Epidermal melanocyte (primary cell): ENCODE measurements at regions not wholly inside any gene's neighbourhood (a gene's known extent, or its start where the extent isn't known, plus 50 kb on each side); places are given as distances from the start of the nearest gene placed in this dataset.
A peak's percentile ranks its signal among the peaks of the same experiment; 100 is the strongest.
"Not testable (repeated sequence)": the region's sequence is repeated elsewhere in the genome, so short reads cannot be mapped to it uniquely, and the experiment has no call there.

Source experiments
- DNase-seq: peaks from one replicate; pipeline ENCODE4 v3.0.0; 2011; ENCODE audit warnings: low spot score; ENCODE audit not compliant: insufficient read length

- DNase-seq, result no peak
Observed at GRCh38 chr2:59826177-59826576, 727.3 kb downstream of the BCL11A start.

DNA sequence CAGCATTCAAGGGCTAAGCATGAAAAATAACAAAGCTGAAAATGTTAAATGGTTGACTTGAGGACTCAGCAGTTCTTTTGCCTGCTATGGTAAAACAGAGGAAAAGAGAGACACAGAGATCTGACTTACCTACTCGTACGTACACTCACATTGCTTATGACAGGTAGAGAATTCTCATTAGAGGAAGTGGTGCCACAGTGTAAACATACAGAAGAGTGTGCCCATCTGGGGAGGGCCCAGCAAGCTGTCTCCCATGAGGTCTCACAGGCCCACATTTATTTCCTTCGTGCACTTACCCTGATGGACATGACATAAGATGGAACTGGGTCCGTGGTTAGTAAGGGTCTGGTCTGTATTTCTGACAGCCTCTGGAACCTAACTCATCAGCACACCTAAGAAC lies 729.1 kb downstream of the BCL11A start:
- DNase-seq, result no peak

DNA sequence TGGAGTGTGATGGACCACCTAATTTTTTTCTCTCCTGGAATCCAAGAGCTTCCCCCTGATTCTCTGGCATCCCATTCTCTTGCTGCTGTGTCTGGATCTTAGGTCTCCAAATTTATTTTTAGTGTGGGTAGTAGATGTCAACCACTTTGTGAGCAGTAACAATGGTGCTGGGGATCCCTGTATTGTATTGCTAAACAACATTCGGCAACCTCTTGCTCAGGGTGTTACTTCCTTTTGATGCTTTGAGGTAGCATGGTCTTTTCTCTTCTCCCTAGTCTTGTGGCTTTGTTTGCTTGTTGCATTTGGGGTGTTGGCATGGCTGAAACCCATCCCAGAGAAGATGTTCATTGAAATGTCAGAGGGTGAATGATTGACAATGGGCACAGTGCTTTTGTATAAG lies 737.4 kb downstream of the BCL11A start:
- no peak for DNase-seq

- not testable (repeated sequence) for DNase-seq
Observed at GRCh38 chr2:59810283-59810682, 743.2 kb downstream of the BCL11A start.

DNA sequence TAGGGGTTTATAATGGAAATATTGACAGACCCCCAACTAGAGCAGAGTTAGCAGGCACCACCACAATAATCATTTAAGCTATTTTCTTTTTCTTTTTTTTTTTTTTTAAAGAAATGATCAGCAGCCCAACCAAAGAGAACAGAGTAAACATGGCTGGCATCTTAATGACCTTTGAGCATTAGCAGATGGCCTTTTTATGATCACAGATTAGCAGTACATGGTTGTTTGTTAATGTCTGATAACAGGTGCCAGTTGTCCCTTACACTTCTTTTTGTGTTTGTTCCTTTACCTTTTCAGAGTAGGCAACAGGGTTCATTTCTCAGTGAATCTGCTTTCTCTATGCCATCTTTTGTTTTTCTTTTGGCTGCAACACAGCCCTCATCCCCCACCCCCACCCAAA lies 747.0 kb downstream of the BCL11A start:
- no peak for DNase-seq

DNA sequence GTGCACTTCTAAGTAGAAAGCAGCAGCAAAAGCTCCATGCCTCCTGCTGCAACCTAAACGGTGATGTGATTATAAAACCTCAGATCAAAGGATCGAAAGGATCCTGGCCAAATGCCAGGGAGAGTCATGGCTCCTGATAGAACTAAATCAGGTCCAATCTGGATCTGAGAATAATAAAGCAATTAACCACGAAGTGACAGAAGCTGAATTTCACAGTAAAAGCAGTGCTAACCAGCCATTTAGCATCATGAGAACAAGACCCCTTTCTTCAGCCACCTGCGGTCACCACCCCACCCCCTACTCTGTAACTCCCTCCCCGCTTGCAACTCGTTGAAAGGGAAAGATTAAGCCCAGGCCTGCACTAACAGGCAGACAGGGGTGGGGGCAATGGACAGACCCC lies 748.7 kb downstream of the BCL11A start:
- no peak for DNase-seq

GRCh38 chr2:59803586-59803985 lies 749.9 kb downstream of the BCL11A start:
- no peak for DNase-seq

DNA sequence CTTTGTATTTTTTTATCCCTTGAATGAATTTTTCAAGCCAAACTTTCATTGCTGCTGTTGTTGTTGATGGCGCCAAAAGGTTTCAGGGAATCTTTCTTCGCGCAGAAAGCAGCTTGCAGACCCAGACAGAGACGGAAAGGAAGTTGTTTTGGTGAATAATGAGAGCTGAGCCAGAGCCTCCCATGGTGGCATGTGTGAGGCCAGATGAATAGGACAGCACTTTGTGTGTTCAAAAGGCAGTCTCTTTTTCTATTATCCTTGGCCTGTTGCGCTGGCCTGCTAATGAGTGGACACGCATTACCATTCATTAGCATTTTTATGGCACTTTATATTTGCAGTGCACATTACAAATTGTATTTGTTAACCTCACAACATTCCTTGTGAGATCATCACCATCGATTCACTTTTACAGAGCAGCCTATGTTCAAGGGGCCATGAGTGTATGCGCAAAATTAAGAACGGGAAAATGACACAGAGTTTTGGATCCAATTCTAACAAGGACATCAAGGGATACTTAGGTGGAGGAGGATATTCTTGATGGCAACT lies 754.7 kb downstream of the BCL11A start:
- DNase-seq, result no peak

- no peak for DNase-seq
Observed at GRCh38 chr2:59791004-59791618, 762.3 kb downstream of the BCL11A start.

DNA sequence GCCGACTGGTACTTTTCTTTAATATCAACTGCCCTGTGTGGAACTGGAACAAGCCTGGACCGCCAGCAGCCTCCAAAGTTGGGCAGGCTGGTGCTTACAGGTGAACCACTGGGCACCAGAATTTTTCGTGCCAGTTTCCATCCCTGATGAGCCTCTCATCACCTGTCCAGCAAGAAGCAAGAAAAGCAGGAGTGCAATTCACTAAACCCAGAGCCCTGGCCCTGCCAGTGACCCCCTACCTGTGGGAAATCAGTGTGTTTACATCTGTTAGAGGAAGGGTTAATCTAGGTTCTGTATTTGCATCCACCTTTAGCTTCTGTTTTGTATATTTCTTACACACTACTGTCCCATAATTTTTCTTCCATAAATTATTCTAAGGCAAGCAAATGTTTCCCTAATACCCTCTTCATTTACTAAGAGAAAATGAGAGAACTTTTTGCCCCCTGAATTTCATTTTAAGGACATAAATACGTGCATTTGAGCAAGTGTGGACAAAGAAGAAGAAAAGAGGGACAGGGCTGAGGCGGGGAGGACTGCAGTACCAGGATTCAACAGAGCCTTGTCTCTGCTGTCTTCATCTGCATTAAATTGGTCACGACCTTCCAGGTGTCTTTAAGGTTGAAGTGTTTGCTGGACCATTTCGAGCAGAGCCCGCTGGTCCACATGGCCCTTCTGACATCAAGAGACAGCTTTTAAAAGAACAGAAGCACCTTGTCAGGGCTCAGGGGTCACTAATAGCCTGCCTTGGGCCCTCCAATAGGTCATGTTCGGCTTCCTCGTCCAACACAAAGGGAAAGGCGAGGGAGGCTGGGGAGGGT lies 763.1 kb downstream of the BCL11A start:
- DNase-seq, result no peak

DNA sequence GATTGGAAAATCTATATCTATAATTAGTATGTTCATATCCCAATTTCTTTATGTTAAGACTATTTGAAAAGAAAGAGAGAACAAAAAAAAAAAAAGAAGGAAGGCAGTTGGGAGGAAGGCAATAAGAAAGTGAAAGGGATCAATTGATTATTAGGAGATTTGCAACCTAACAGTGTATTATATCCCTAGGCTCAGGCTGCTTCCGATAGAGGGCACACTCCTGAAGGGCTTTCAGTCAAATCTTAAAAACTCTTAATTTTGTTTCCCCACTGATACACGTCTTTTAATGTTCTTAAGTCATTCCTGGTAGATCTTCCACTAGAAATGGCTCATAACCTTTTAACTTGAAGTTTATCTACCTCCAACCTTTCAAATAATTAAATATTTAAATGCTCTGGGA lies 763.9 kb downstream of the BCL11A start:
- no peak for DNase-seq

GRCh38 chr2:59787095-59787494 lies 766.4 kb downstream of the BCL11A start:
- no peak for DNase-seq

- DNase-seq, result no peak
Observed at GRCh38 chr2:59786684-59787083, 766.8 kb downstream of the BCL11A start.

GRCh38 chr2:59779571-59779970 lies 773.9 kb downstream of the BCL11A start:
- DNase-seq, result no peak

GRCh38 chr2:59777120-59777519 lies 776.3 kb downstream of the BCL11A start:
- no peak for DNase-seq

- DNase-seq, result no peak
Observed at GRCh38 chr2:59776726-59777008, 776.8 kb downstream of the BCL11A start.

DNA sequence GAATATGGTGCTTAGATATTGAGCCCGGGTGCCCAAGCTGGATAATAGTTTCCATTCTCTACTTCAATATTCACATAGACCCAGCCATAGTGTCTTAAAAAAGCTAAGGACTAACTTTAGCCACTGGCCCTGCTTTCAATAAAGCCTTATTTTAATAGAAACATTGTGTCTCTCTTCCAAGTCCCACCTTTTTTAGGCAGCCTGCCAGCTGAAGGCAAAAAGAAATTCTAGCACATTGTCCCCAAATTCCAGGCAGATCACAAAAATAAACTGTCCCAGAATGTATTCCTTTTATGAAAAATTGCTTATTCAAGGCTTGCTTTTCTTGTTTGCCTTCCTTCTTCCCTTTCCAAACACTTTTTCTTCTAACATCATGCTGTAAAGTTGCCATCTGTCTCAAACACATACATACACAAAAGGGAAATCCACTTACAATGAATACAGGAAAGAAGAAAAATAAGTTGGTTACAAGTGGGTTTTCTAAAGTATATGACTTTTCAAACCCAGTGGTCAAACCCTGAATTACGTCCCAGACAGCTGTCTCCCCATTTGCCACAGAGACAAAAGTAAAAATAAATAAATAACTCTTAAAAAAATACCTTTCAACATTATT lies 778.5 kb downstream of the BCL11A start:
- no peak for DNase-seq

DNA sequence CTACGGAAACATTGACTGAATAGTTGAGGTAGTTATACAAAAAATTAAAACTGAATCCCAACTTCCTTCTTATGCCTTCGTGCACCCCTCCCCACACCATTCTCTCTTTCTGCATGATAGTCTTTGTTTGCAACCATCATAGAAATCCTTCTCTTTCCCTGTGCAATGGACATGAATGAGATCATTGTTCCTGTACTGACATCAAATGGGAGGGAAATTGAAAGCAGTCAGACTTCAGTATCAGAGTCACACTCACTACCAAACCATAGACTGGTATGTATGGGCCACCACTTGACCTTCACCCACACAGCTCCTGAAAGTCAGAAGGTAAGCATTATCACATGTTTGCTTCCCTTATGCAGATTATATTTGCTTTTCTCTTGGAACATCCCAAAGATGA lies 782.8 kb downstream of the BCL11A start:
- DNase-seq, result peak; percentile 22

- DNase-seq, result no peak
Observed at GRCh38 chr2:59761966-59762365, 791.5 kb downstream of the BCL11A start.

- DNase-seq, result no peak
Observed at GRCh38 chr2:59756150-59756549, 797.3 kb downstream of the BCL11A start.

- no peak for DNase-seq
Observed at GRCh38 chr2:59754011-59754735, 799.3 kb downstream of the BCL11A start.

GRCh38 chr2:59752512-59752911 lies 800.9 kb downstream of the BCL11A start:
- DNase-seq, result no peak
